Keratinocyte (primary cell): ENCODE measurements at regions not wholly inside any gene's neighbourhood (a gene's known extent, or its start where the extent isn't known, plus 50 kb on each side); places are given as distances from the start of the nearest gene placed in this dataset.

Source experiments
- DNase-seq: peaks from one replicate; pipeline ENCODE4 v3.0.0-alpha.2; 2011; ENCODE audit warnings: low read depth, missing footprints, low spot score
- FAIRE-seq: peaks from 2 replicates; lab custom pipeline; 2011; peaks lifted over from hg19 to GRCh38; lab: Jason Lieb, UNC
- H2AFZ ChIP-seq: 2 replicates; pipeline ENCODE4 v1.6.0; 2012; ENCODE audit warnings: low read length, control low read depth, inconsistent platforms; ENCODE audit not compliant: control insufficient read depth
- H3K27ac ChIP-seq: 2 replicates; pipeline ENCODE4 v1.5.1; 2011; ENCODE audit warnings: low read length; ENCODE audit not compliant: control insufficient read depth, insufficient read depth
- H3K27me3 ChIP-seq: 3 replicates; pipeline ENCODE4 v1.6.0; 2011; ENCODE audit warnings: low read length; ENCODE audit not compliant: control insufficient read depth, insufficient read depth; ENCODE audit errors: extremely low read depth
- H3K36me3 ChIP-seq, 2 experiments: 2 replicates in 1 of 2; 3 replicates in 1 of 2; pipeline ENCODE4 v1.5.1; 2011; ENCODE audit warnings: low read length in 2 of 2, mild to moderate bottlenecking in 1 of 2; ENCODE audit not compliant: control insufficient read depth in 2 of 2, insufficient read depth in 2 of 2; ENCODE audit errors: extremely low read depth in 1 of 2
- H3K4me1 ChIP-seq: 3 replicates; pipeline ENCODE4 v1.5.1; 2011; ENCODE audit warnings: low read length; ENCODE audit not compliant: control insufficient read depth, insufficient read depth; ENCODE audit errors: extremely low read depth
- H3K4me2 ChIP-seq: 3 replicates; pipeline ENCODE4 v1.6.0; 2011; ENCODE audit warnings: low read depth, low read length; ENCODE audit not compliant: control insufficient read depth, insufficient read depth; ENCODE audit errors: extremely low read depth
- H3K4me3 ChIP-seq, 3 experiments: fragments of 200-600 bp in 1 of 3; sonication (generic) in 1 of 3; 2 replicates in 2 of 3; 3 replicates in 1 of 3; pipeline ENCODE4 v1.5.1; 2011 to 2016; ENCODE audit warnings: low read length in 3 of 3, mild to moderate bottlenecking in 3 of 3, control low read depth in 2 of 3, inconsistent platforms in 1 of 3, low read depth in 1 of 3, mixed read lengths in 1 of 3, mixed run types in 1 of 3, moderate library complexity in 1 of 3; ENCODE audit not compliant: control insufficient read depth in 2 of 3, insufficient read depth in 2 of 3; ENCODE audit errors: extremely low read depth in 1 of 3
- H3K79me2 ChIP-seq: 2 replicates; pipeline ENCODE4 v1.6.0; 2012; ENCODE audit warnings: low read length; ENCODE audit not compliant: control insufficient read depth, insufficient read depth
- H3K9ac ChIP-seq: 3 replicates; pipeline ENCODE4 v1.6.0; 2011; ENCODE audit warnings: low read length; ENCODE audit not compliant: control insufficient read depth, insufficient read depth; ENCODE audit errors: extremely low read depth
- H3K9me1 ChIP-seq: 3 replicates; pipeline ENCODE4 v1.6.0; 2011; ENCODE audit warnings: low read length; ENCODE audit not compliant: control insufficient read depth, insufficient read depth; ENCODE audit errors: extremely low read depth
- H3K9me3 ChIP-seq: 2 replicates; pipeline ENCODE4 v1.5.1; 2012; ENCODE audit warnings: low read depth, low read length; ENCODE audit not compliant: control insufficient read depth
- H4K20me1 ChIP-seq: 3 replicates; pipeline ENCODE4 v1.6.0; 2011; ENCODE audit warnings: low read length; ENCODE audit not compliant: control insufficient read depth, insufficient read depth; ENCODE audit errors: extremely low read depth
- CTCF ChIP-seq, 3 experiments: IDR thresholded peaks in 1 of 3; conservative IDR thresholded peaks in 1 of 3; optimal IDR thresholded peaks in 1 of 3; 2 replicates in 2 of 3; 3 replicates in 1 of 3; pipeline versions ENCODE3 to v1.5.1; 2011; ENCODE audit warnings: low read length in 3 of 3, mild to moderate bottlenecking in 3 of 3, moderate library complexity in 2 of 3, control low read depth in 1 of 3, inconsistent platforms in 1 of 3; ENCODE audit not compliant: insufficient read depth in 2 of 3; ENCODE audit errors: extremely low read depth in 1 of 3
- EZH2 ChIP-seq: IDR thresholded peaks from one replicate; pipeline ENCODE4 v1.6.1; 2012; ENCODE audit warnings: inconsistent platforms, mild to moderate bottlenecking, low read length, moderate library complexity
- dilution Hi-C: fragments of 300-500 bp; cut with MboI; formaldehyde crosslinking; loops from one replicate; pipeline ENCODE4 v1.7.0; 2020; ENCODE audit warnings: low sequenced_read_pairs; ENCODE audit not compliant: extremely low pct_ligation_motif_present

- Histone ChIP-seq H3K79me2 (no peaks in the 10 kb centered on the region), H3K4me1 (no peaks in the 10 kb centered on the region), H3K27me3 (no peaks in the 10 kb centered on the region), H4K20me1 (no peaks in the 10 kb centered on the region), H3K27ac (no peak overlapping the region), H3K9me3 (no peaks in the 10 kb centered on the region), H3K9me1 (no peaks in the 10 kb centered on the region), H3K36me3 (no peaks in the 10 kb centered on the region), H3K4me3 (no peak overlapping the region), H2AFZ (no peak overlapping the region), H3K9ac (no peak overlapping the region), H3K4me2 (no peak overlapping the region)
- DNase-seq (no peak), FAIRE-seq (no peak)
- TF ChIP-seq EZH2 (no peak), CTCF (optimal IDR thresholded peaks at IDR 0.05 in 1 of 3, IDR thresholded peaks at IDR 0.05 in 1 of 3, conservative IDR thresholded peaks at IDR 0.05 in 1 of 3; ENCODE audit: extremely low read depth in 1 of 3, insufficient read depth in 2 of 3, low read length in 3 of 3) (no peak)
- dilution Hi-C loops, result no loop called here
These were observed 1600.0 kb upstream of the ACVR2A start for GRCh38 chr2:146244830-146245229.

- Histone ChIP-seq H3K36me3 (no peaks in the 10 kb centered on the region), H2AFZ (no peak overlapping the region), H3K4me1 (no peaks in the 10 kb centered on the region), H3K9ac (no peak overlapping the region), H3K9me3 (no peaks in the 10 kb centered on the region), H3K27ac (no peak overlapping the region), H3K4me2 (no peak overlapping the region), H3K9me1 (no peaks in the 10 kb centered on the region), H3K27me3 (no peaks in the 10 kb centered on the region), H3K4me3 (no peak overlapping the region), H4K20me1 (no peaks in the 10 kb centered on the region), H3K79me2 (no peaks in the 10 kb centered on the region)
- DNase-seq (no peak), FAIRE-seq (no peak)
- dilution Hi-C loops, result no loop called here
- TF ChIP-seq CTCF (optimal IDR thresholded peaks at IDR 0.05 in 1 of 3, IDR thresholded peaks at IDR 0.05 in 1 of 3, conservative IDR thresholded peaks at IDR 0.05 in 1 of 3; ENCODE audit: extremely low read depth in 1 of 3, insufficient read depth in 2 of 3, low read length in 3 of 3) (no peak), EZH2 (no peak)
These were observed 1600.7 kb upstream of the ACVR2A start for GRCh38 chr2:146244131-146244530.
